H1 (cell line): ENCODE measurements at regions not wholly inside any gene's neighbourhood (a gene's known extent, or its start where the extent isn't known, plus 50 kb on each side); places are given as distances from the start of the nearest gene placed in this dataset.

ENCODE experiments used
- CTCF ChIA-PET: fragments of 300-600 bp; sonication (Branson Sonifier 250); formaldehyde crosslinking; loops from one replicate; lab custom pipeline; 2021; ENCODE audit not compliant: partially characterized antibody; lab: Charles Lee
- POLR2A ChIA-PET: fragments of 300-600 bp; sonication (Branson Sonifier 250); formaldehyde crosslinking; loops from one replicate; lab custom pipeline; 2021; ENCODE audit warnings: inconsistent platforms; ENCODE audit not compliant: partially characterized antibody; lab: Charles Lee
- DNase-seq, 2 experiments: peaks; one replicate each; pipeline versions ENCODE4 v3.0.0 to v3.0.0-alpha.2; 2010 to 2022; ENCODE audit warnings: low spot score in 2 of 2, low read depth in 1 of 2, mixed read lengths in 1 of 2
- FAIRE-seq: peaks from 2 replicates; lab custom pipeline; 2011; peaks lifted over from hg19 to GRCh38; lab: Jason Lieb, UNC
- H2AFZ ChIP-seq: 2 replicates; pipeline ENCODE4 v1.8.1; 2012; ENCODE audit warnings: low read length, inconsistent platforms
- H2AK5ac ChIP-seq: 2 replicates; pipeline ENCODE4 v1.6.1; 2013; ENCODE audit warnings: low read depth, low read length
- H2BK120ac ChIP-seq: replicated peaks from 2 replicates; pipeline ENCODE3; 2013; ENCODE audit warnings: low read depth, low read length, inconsistent platforms
- H2BK12ac ChIP-seq: 2 replicates; pipeline ENCODE4 v1.6.1; 2013; ENCODE audit warnings: low read depth, low read length
- H2BK15ac ChIP-seq: 2 replicates; pipeline ENCODE4 v1.6.1; 2013; ENCODE audit warnings: low read length
- H2BK20ac ChIP-seq: 2 replicates; pipeline ENCODE4 v1.6.1; 2013; ENCODE audit warnings: low read length
- H2BK5ac ChIP-seq: 2 replicates; pipeline ENCODE4 v1.6.1; 2013; ENCODE audit warnings: low read depth, low read length
- H3K14ac ChIP-seq: 2 replicates; pipeline ENCODE4 v1.6.1; 2013; ENCODE audit warnings: inconsistent platforms; ENCODE audit not compliant: insufficient read length
- H3K18ac ChIP-seq: 2 replicates; pipeline ENCODE4 v1.6.1; 2013; ENCODE audit warnings: low read length; ENCODE audit errors: extremely low read depth
- H3K23ac ChIP-seq: 2 replicates; pipeline ENCODE4 v1.6.1; 2013; ENCODE audit warnings: inconsistent platforms; ENCODE audit not compliant: insufficient read length
- H3K23me2 ChIP-seq: 2 replicates; pipeline ENCODE4 v1.6.1; 2013; ENCODE audit warnings: low read depth, low read length
- H3K27ac ChIP-seq: 2 replicates; pipeline ENCODE4 v1.6.1; 2011; ENCODE audit warnings: low read depth, low read length, inconsistent platforms
- H3K27me3 ChIP-seq, 4 experiments: replicated peaks in 1 of 4; 1 replicate in 1 of 4; 2 replicates in 3 of 4; pipeline versions ENCODE4 v1.6.1 to v1.8.1; 2011 to 2013; ENCODE audit warnings: low read length in 3 of 4, mild to moderate bottlenecking in 3 of 4, inconsistent platforms in 2 of 4, mixed read lengths in 2 of 4, moderate library complexity in 1 of 4; ENCODE audit not compliant: control insufficient read depth in 3 of 4, insufficient read depth in 3 of 4; ENCODE audit errors: extremely low read depth in 1 of 4
- H3K36me3 ChIP-seq, 4 experiments: 2 replicates each; pipeline versions ENCODE4 v1.6.1 to v1.8.1; 2011 to 2013; ENCODE audit warnings: mild to moderate bottlenecking in 4 of 4, low read length in 3 of 4, moderate library complexity in 2 of 4, control low read depth in 1 of 4, inconsistent platforms in 1 of 4; ENCODE audit not compliant: insufficient read depth in 4 of 4, control insufficient read depth in 2 of 4
- H3K4ac ChIP-seq: replicated peaks from 2 replicates; pipeline ENCODE3; 2013; ENCODE audit warnings: low read length, low read depth, mixed read lengths, inconsistent platforms; ENCODE audit not compliant: insufficient read length
- H3K4me1 ChIP-seq, 4 experiments: replicated peaks in 1 of 4; 1 replicate in 1 of 4; 2 replicates in 3 of 4; pipeline versions ENCODE4 v1.6.1 to v1.8.1; 2011 to 2013; ENCODE audit warnings: low read length in 3 of 4, inconsistent platforms in 2 of 4, mixed read lengths in 1 of 4; ENCODE audit not compliant: insufficient read depth in 4 of 4, control insufficient read depth in 3 of 4
- H3K4me2 ChIP-seq, 2 experiments: 2 replicates each; pipeline versions ENCODE4 v1.6.1 to v1.8.1; 2011 to 2013; ENCODE audit warnings: low read depth in 2 of 2, low read length in 2 of 2, control low read depth in 1 of 2, inconsistent platforms in 1 of 2, mild to moderate bottlenecking in 1 of 2; ENCODE audit not compliant: insufficient read depth in 1 of 2
- H3K4me3 ChIP-seq, 4 experiments: fragments of 200-600, 300-600 bp in 1 of 4; sonication (generic), shearing (Covaris generic), sonication (Bioruptor Twin) in 1 of 4; 2 replicates each; pipeline versions ENCODE4 v1.5.1 to v1.8.1; 2011 to 2016; ENCODE audit warnings: low read length in 4 of 4, low read depth in 3 of 4, control low read depth in 2 of 4, inconsistent platforms in 2 of 4, mild to moderate bottlenecking in 2 of 4, mixed read lengths in 1 of 4, moderate library complexity in 1 of 4; ENCODE audit not compliant: insufficient read depth in 2 of 4; ENCODE audit errors: extremely low read depth in 1 of 4
- H3K56ac ChIP-seq: replicated peaks from 2 replicates; pipeline ENCODE3; 2013; ENCODE audit warnings: low read depth, mild to moderate bottlenecking, mixed read lengths, low read length, inconsistent platforms; ENCODE audit not compliant: insufficient read length
- H3K79me1 ChIP-seq: 2 replicates; pipeline ENCODE4 v1.6.1; 2013; ENCODE audit warnings: low read depth, low read length, control low read depth
- H3K79me2 ChIP-seq, 2 experiments: 2 replicates each; pipeline versions ENCODE4 v1.6.1 to v1.8.1; 2012 to 2013; ENCODE audit warnings: low read length in 2 of 2, mild to moderate bottlenecking in 2 of 2, inconsistent platforms in 1 of 2; ENCODE audit not compliant: insufficient read depth in 2 of 2, control insufficient read depth in 1 of 2
- H3K9ac ChIP-seq, 4 experiments: replicated peaks in 1 of 4; 1 replicate in 1 of 4; 2 replicates in 3 of 4; pipeline versions ENCODE4 v1.6.1 to v1.8.1; 2011 to 2013; ENCODE audit warnings: low read depth in 3 of 4, low read length in 3 of 4, control low read depth in 2 of 4, mild to moderate bottlenecking in 2 of 4, moderate library complexity in 2 of 4, inconsistent platforms in 1 of 4; ENCODE audit errors: extremely low read depth in 1 of 4
- H3K9me3 ChIP-seq, 2 experiments: 2 replicates each; pipeline versions ENCODE4 v1.6.1 to v1.8.1; 2012 to 2013; ENCODE audit warnings: mild to moderate bottlenecking in 2 of 2, moderate library complexity in 2 of 2, control low read depth in 1 of 2, inconsistent platforms in 1 of 2, low read depth in 1 of 2, low read length in 1 of 2, mixed read lengths in 1 of 2; ENCODE audit not compliant: insufficient read depth in 2 of 2
- H4K20me1 ChIP-seq, 2 experiments: replicated peaks in 1 of 2; 2 replicates each; pipeline versions ENCODE3 to v1.8.1; 2011 to 2013; ENCODE audit warnings: inconsistent platforms in 2 of 2, low read length in 2 of 2, mild to moderate bottlenecking in 1 of 2; ENCODE audit not compliant: insufficient read depth in 2 of 2, control insufficient read depth in 1 of 2
- H4K5ac ChIP-seq: 2 replicates; pipeline ENCODE4 v1.6.1; 2013; ENCODE audit warnings: low read length, low read depth, mixed read lengths, inconsistent platforms; ENCODE audit not compliant: insufficient read length
- H4K8ac ChIP-seq: 2 replicates; pipeline ENCODE4 v1.8.0; 2013; ENCODE audit warnings: mild to moderate bottlenecking, moderate library complexity, low read length, inconsistent platforms; ENCODE audit not compliant: insufficient read depth; ENCODE audit errors: extremely low read depth
- H4K91ac ChIP-seq: replicated peaks from 2 replicates; pipeline ENCODE3; 2013; ENCODE audit warnings: low read length, mixed read lengths, inconsistent platforms; ENCODE audit not compliant: insufficient read length
- CEBPB ChIP-seq: IDR thresholded peaks from 2 replicates; pipeline ENCODE4 v1.6.1; 2012; ENCODE audit warnings: low read depth, low read length
- E2F6 ChIP-seq: IDR thresholded peaks from 2 replicates; pipeline ENCODE4 v1.6.1; 2012; ENCODE audit warnings: inconsistent platforms
- EGR1 ChIP-seq: IDR thresholded peaks from 2 replicates; pipeline ENCODE4 v1.6.1; 2011; ENCODE audit warnings: low read depth, low read length, borderline replicate concordance
- FOSL1 ChIP-seq: IDR thresholded peaks from 2 replicates; pipeline ENCODE4 v1.6.1; 2011; ENCODE audit warnings: mild to moderate bottlenecking, low read depth, low read length, moderate library complexity; ENCODE audit not compliant: insufficient read depth
- JUN ChIP-seq: IDR thresholded peaks from 2 replicates; pipeline ENCODE4 v1.6.1; 2011; ENCODE audit warnings: low read depth, mild to moderate bottlenecking, improper control_type of control experiment, low read length
- MAX ChIP-seq: IDR thresholded peaks from 2 replicates; pipeline ENCODE4 v1.6.1; 2012; ENCODE audit warnings: inconsistent platforms
- POLR2A ChIP-seq, 2 experiments: IDR thresholded peaks; 1 replicate in 1 of 2; 2 replicates in 1 of 2; pipeline ENCODE4 v1.6.1; 2011; ENCODE audit warnings: low read depth in 2 of 2, low read length in 2 of 2, mild to moderate bottlenecking in 2 of 2; ENCODE audit errors: control extremely low read depth in 1 of 2
- RFX5 ChIP-seq: IDR thresholded peaks from 2 replicates; pipeline ENCODE4 v1.6.1; 2011; ENCODE audit warnings: low read depth, low read length, improper control_type of control experiment, borderline replicate concordance
- SP2 ChIP-seq: IDR thresholded peaks from 2 replicates; pipeline ENCODE4 v1.6.1; 2012; ENCODE audit warnings: mild to moderate bottlenecking, low read length, inconsistent platforms
- TEAD4 ChIP-seq: IDR thresholded peaks from 2 replicates; pipeline ENCODE4 v1.6.1; 2012; ENCODE audit warnings: low read depth, low read length, inconsistent platforms, mixed read lengths
- TF ChIP-seq, protein P1 (sequence below): IDR thresholded peaks from 2 replicates; pipeline ENCODE4 v1.6.1; 2011; ENCODE audit warnings: low read length, improper control_type of control experiment
- TF ChIP-seq, protein P2 (sequence below), 3 experiments: IDR thresholded peaks; 1 replicate in 2 of 3; 2 replicates in 1 of 3; pipeline versions ENCODE4 v1.5.1 to v1.6.1; 2011; ENCODE audit warnings: low read length in 3 of 3, mild to moderate bottlenecking in 3 of 3, inconsistent platforms in 2 of 3, low read depth in 1 of 3, moderate library complexity in 1 of 3; ENCODE audit not compliant: insufficient read depth in 1 of 3; ENCODE audit errors: control extremely low read depth in 1 of 3

GRCh38 chr20:16848061-16848460 lies 99.9 kb downstream of the OTOR start:
- Histone ChIP-seq H3K36me3 (no peaks in the 10 kb centered on the region), H3K18ac (no peak overlapping the region), H3K79me1 (no peaks in the 10 kb centered on the region), H3K4ac (no peak overlapping the region), H3K23ac (no peak overlapping the region), H3K23me2 (no peaks in the 10 kb centered on the region), H2BK5ac (no peak overlapping the region), H3K14ac (no peak overlapping the region), H3K9me3 (no peaks in the 10 kb centered on the region), H3K4me3 (no peak overlapping the region; a peak in 1 of 8 replicates), H2AK5ac (no peak overlapping the region), H4K20me1 (no peaks in the 10 kb centered on the region), H3K9ac (no peak overlapping the region), H4K91ac (no peak overlapping the region), H3K56ac (no peak overlapping the region), H2BK12ac (no peak overlapping the region), H4K5ac (no peak overlapping the region), H4K8ac (no peak overlapping the region), H3K4me2 (no peak overlapping the region), H2BK20ac (no peak overlapping the region), H3K27ac (no peak overlapping the region), H3K4me1 (peaks cover 0 to 2% (median 0%) of the 10 kb centered on the region in 4 experiments; a peak in 2 of 7 replicates), H3K79me2 (no peaks in the 10 kb centered on the region), H2BK120ac (no peak overlapping the region), H3K27me3 (no peaks in the 10 kb centered on the region), H2AFZ (no peak overlapping the region), H2BK15ac (no peak overlapping the region)
- ChIA-PET CTCF (interaction anchor here (0.6 to 1.3 kb wide), 3 partner anchors 17 to 1131 kb away, joined by 3 to 5 read pairs (median 3); no protein-coding TSS in a partner anchor), POLR2A (interaction anchor here (1.3 kb wide), 1 partner anchor 27 kb away, joined by 3 read pairs; no protein-coding TSS in a partner anchor)
- DNase-seq (no peak), FAIRE-seq (no peak)
- no peak for TF ChIP-seq POLR2A (IDR thresholded peaks at IDR 0.05; ENCODE audit: control extremely low read depth in 1 of 2, low read depth in 2 of 2, low read length in 2 of 2)
- no peak for TF ChIP-seq CEBPB
- TF ChIP-seq RFX5, result no peak
- TF ChIP-seq JUN, result no peak
- TF ChIP-seq MAX, result no peak
- TF ChIP-seq TEAD4, result no peak
- TF ChIP-seq, protein P1, sequence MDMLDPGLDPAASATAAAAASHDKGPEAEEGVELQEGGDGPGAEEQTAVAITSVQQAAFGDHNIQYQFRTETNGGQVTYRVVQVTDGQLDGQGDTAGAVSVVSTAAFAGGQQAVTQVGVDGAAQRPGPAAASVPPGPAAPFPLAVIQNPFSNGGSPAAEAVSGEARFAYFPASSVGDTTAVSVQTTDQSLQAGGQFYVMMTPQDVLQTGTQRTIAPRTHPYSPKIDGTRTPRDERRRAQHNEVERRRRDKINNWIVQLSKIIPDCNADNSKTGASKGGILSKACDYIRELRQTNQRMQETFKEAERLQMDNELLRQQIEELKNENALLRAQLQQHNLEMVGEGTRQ, result no peak
- no peak for TF ChIP-seq EGR1
- no peak for TF ChIP-seq FOSL1
- TF ChIP-seq E2F6, result no peak
- TF ChIP-seq, protein P2, sequence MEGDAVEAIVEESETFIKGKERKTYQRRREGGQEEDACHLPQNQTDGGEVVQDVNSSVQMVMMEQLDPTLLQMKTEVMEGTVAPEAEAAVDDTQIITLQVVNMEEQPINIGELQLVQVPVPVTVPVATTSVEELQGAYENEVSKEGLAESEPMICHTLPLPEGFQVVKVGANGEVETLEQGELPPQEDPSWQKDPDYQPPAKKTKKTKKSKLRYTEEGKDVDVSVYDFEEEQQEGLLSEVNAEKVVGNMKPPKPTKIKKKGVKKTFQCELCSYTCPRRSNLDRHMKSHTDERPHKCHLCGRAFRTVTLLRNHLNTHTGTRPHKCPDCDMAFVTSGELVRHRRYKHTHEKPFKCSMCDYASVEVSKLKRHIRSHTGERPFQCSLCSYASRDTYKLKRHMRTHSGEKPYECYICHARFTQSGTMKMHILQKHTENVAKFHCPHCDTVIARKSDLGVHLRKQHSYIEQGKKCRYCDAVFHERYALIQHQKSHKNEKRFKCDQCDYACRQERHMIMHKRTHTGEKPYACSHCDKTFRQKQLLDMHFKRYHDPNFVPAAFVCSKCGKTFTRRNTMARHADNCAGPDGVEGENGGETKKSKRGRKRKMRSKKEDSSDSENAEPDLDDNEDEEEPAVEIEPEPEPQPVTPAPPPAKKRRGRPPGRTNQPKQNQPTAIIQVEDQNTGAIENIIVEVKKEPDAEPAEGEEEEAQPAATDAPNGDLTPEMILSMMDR (IDR thresholded peaks at IDR 0.05; ENCODE audit: control extremely low read depth in 1 of 3, insufficient read depth in 1 of 3, low read depth in 1 of 3, low read length in 3 of 3), result no peak
- TF ChIP-seq SP2, result no peak
